MM.1S (cell line): ENCODE measurements at regions not wholly inside any gene's neighbourhood (a gene's known extent, or its start where the extent isn't known, plus 50 kb on each side); places are given as distances from the start of the nearest gene placed in this dataset.
"Not testable (repeated sequence)": the region's sequence is repeated elsewhere in the genome, so short reads cannot be mapped to it uniquely, and the experiment has no call there.

Source experiments
- DNase-seq: peaks from one replicate; pipeline ENCODE4 v3.0.0-alpha.2; 2015
- H2AFZ ChIP-seq: fragments of 300-600 bp; sonication (generic); 2 replicates; pipeline ENCODE4 v1.6.0; 2016; ENCODE audit warnings: antibody characterized with exemption, low read length
- H3F3A ChIP-seq: fragments of 300-600 bp; sonication (generic); 2 replicates; pipeline ENCODE4 v1.6.1; 2016; ENCODE audit warnings: mild to moderate bottlenecking, antibody characterized with exemption, low read length, moderate library complexity, mixed read lengths; ENCODE audit not compliant: insufficient read depth
- H3K27ac ChIP-seq: fragments of 300-600 bp; sonication (generic); 2 replicates; pipeline ENCODE4 v1.5.1; 2016; ENCODE audit warnings: mild to moderate bottlenecking, low read length
- H3K27me3 ChIP-seq: fragments of 300-600 bp; sonication (generic); replicated peaks from 2 replicates; pipeline ENCODE4 v1.6.0; 2016; ENCODE audit warnings: low read length; ENCODE audit not compliant: insufficient read depth
- H3K36me3 ChIP-seq: fragments of 300-600 bp; sonication (generic); replicated peaks from 2 replicates; pipeline ENCODE4 v1.6.1; 2016; ENCODE audit warnings: mild to moderate bottlenecking, low read length, mixed read lengths; ENCODE audit not compliant: insufficient read depth
- H3K4me1 ChIP-seq: fragments of 300-600 bp; sonication (generic); 2 replicates; pipeline ENCODE4 v1.6.1; 2016; ENCODE audit warnings: low read length, mixed read lengths
- H3K4me2 ChIP-seq: fragments of 300-600 bp; sonication (generic); 2 replicates; pipeline ENCODE4 v1.6.0; 2016; ENCODE audit warnings: low read depth, low read length
- H3K4me3 ChIP-seq: fragments of 300-600 bp; sonication (generic); 2 replicates; pipeline ENCODE4 v1.5.1; 2016; ENCODE audit warnings: low read length, mixed read lengths
- H3K79me2 ChIP-seq: fragments of 300-600 bp; sonication (generic); 2 replicates; pipeline ENCODE4 v1.6.1; 2016; ENCODE audit warnings: mixed run types, low read length, mixed read lengths
- H3K9ac ChIP-seq: fragments of 300-600 bp; sonication (generic); 2 replicates; pipeline ENCODE4 v1.6.1; 2016; ENCODE audit warnings: low read length, mixed read lengths
- H3K9me2 ChIP-seq: fragments of 300-600 bp; sonication (generic); replicated peaks from 2 replicates; pipeline ENCODE4 v1.6.1; 2016; ENCODE audit warnings: mild to moderate bottlenecking, low read length, mixed read lengths; ENCODE audit not compliant: insufficient read depth
- H3K9me3 ChIP-seq: fragments of 300-600 bp; sonication (generic); replicated peaks from 2 replicates; pipeline ENCODE4 v1.6.1; 2016; ENCODE audit warnings: mild to moderate bottlenecking, low read length, mixed read lengths; ENCODE audit not compliant: insufficient read depth
- H4K20me1 ChIP-seq: fragments of 300-600 bp; sonication (generic); 2 replicates; pipeline ENCODE4 v1.6.1; 2016; ENCODE audit warnings: mild to moderate bottlenecking, low read length, moderate library complexity, mixed read lengths; ENCODE audit not compliant: insufficient read depth
- EZH2 ChIP-seq: fragments of 300-600 bp; sonication (generic); optimal IDR thresholded peaks from 2 replicates; pipeline ENCODE3; 2017; ENCODE audit warnings: low read depth, mild to moderate bottlenecking, antibody characterized with exemption, low read length, mixed read lengths
- EZH2phosphoT487 ChIP-seq: fragments of 300-600 bp; sonication (generic); IDR thresholded peaks from 2 replicates; pipeline ENCODE4 v1.6.1; 2018; ENCODE audit warnings: antibody characterized with exemption, low read length
- TF ChIP-seq, protein P1 (sequence below): fragments of 300-600 bp; sonication (generic); IDR thresholded peaks from 2 replicates; pipeline ENCODE4 v1.5.1; 2016; ENCODE audit warnings: antibody characterized with exemption, low read length, mixed read lengths

GRCh38 chr1:21381354-21381753 lies 58.6 kb upstream of the NBPF3 start:
- H3K27me3 ChIP-seq: no peaks in the 10 kb centered on the region; the same call in 1 of the 2 replicates
- H3K9me3 ChIP-seq: no peaks in the 10 kb centered on the region
- DNase-seq: no peak
- H3K4me3 ChIP-seq: no peak overlapping the region
- H3K4me2 ChIP-seq: no peak overlapping the region
- H3K27ac ChIP-seq: no peak overlapping the region
- no peaks in the 10 kb centered on the region for H3K4me1 ChIP-seq
- no peaks in the 10 kb centered on the region for H3K36me3 ChIP-seq
- no peaks in the 10 kb centered on the region for H4K20me1 ChIP-seq
- H3F3A ChIP-seq: no peaks in the 10 kb centered on the region
- no peak overlapping the region for H3K9ac ChIP-seq
- TF ChIP-seq EZH2phosphoT487 (no peak), EZH2 (no peak)
- TF ChIP-seq, protein P1, sequence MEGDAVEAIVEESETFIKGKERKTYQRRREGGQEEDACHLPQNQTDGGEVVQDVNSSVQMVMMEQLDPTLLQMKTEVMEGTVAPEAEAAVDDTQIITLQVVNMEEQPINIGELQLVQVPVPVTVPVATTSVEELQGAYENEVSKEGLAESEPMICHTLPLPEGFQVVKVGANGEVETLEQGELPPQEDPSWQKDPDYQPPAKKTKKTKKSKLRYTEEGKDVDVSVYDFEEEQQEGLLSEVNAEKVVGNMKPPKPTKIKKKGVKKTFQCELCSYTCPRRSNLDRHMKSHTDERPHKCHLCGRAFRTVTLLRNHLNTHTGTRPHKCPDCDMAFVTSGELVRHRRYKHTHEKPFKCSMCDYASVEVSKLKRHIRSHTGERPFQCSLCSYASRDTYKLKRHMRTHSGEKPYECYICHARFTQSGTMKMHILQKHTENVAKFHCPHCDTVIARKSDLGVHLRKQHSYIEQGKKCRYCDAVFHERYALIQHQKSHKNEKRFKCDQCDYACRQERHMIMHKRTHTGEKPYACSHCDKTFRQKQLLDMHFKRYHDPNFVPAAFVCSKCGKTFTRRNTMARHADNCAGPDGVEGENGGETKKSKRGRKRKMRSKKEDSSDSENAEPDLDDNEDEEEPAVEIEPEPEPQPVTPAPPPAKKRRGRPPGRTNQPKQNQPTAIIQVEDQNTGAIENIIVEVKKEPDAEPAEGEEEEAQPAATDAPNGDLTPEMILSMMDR: no peak
- no peak overlapping the region for H2AFZ ChIP-seq
- no peaks in the 10 kb centered on the region for H3K79me2 ChIP-seq
- H3K9me2 ChIP-seq: no peaks in the 10 kb centered on the region

- H3K9me3 ChIP-seq, H3K4me2 ChIP-seq, H3K4me1 ChIP-seq, H2AFZ ChIP-seq, H3K27ac ChIP-seq, H4K20me1 ChIP-seq, H3K36me3 ChIP-seq, H3K4me3 ChIP-seq, H3K27me3 ChIP-seq, H3K9me2 ChIP-seq, H3K9ac ChIP-seq, DNase-seq, H3K79me2 ChIP-seq, H3F3A ChIP-seq: not testable (repeated sequence)
Observed at GRCh38 chr1:21380147-21380546, 59.8 kb upstream of the NBPF3 start.

GRCh38 chr1:21379571-21379970 lies 60.4 kb upstream of the NBPF3 start:
- H3K36me3 ChIP-seq: no peaks in the 10 kb centered on the region
- no peak overlapping the region for H3K9ac ChIP-seq
- H3K79me2 ChIP-seq: no peaks in the 10 kb centered on the region
- no peaks in the 10 kb centered on the region for H3F3A ChIP-seq
- TF ChIP-seq, protein P1: no peak
- no peak for TF ChIP-seq EZH2
- no peak for TF ChIP-seq EZH2phosphoT487
- no peak overlapping the region for H3K27ac ChIP-seq
- no peak overlapping the region for H2AFZ ChIP-seq
- no peaks in the 10 kb centered on the region for H3K4me1 ChIP-seq
- no peak overlapping the region for H3K4me3 ChIP-seq
- no peaks in the 10 kb centered on the region for H3K9me2 ChIP-seq
- no peaks in the 10 kb centered on the region for H3K9me3 ChIP-seq
- H3K4me2 ChIP-seq: no peak overlapping the region
- no peak for DNase-seq
- no peaks in the 10 kb centered on the region for H4K20me1 ChIP-seq
- no peaks in the 10 kb centered on the region; the same call in 1 of the 2 replicates for H3K27me3 ChIP-seq

- TF ChIP-seq, protein P1: no peak
- TF ChIP-seq EZH2phosphoT487 (no peak), EZH2 (no peak)
- no peak overlapping the region for H3K9ac ChIP-seq
- no peaks in the 10 kb centered on the region for H3K36me3 ChIP-seq
- no peaks in the 10 kb centered on the region for H3K9me2 ChIP-seq
- no peaks in the 10 kb centered on the region for H4K20me1 ChIP-seq
- no peak overlapping the region for H2AFZ ChIP-seq
- no peak for DNase-seq
- H3K79me2 ChIP-seq: no peaks in the 10 kb centered on the region
- H3K27me3 ChIP-seq: no peaks in the 10 kb centered on the region; the same call in 1 of the 2 replicates
- H3F3A ChIP-seq: no peaks in the 10 kb centered on the region
- no peaks in the 10 kb centered on the region for H3K9me3 ChIP-seq
- no peak overlapping the region for H3K4me2 ChIP-seq
- H3K4me3 ChIP-seq: no peak overlapping the region
- no peak overlapping the region for H3K27ac ChIP-seq
- H3K4me1 ChIP-seq: no peaks in the 10 kb centered on the region
Observed at GRCh38 chr1:21378705-21379494, 61.0 kb upstream of the NBPF3 start.
